ENCODE measurements at regions not wholly inside any gene's neighbourhood (a gene's known extent, or its start where the extent isn't known, plus 50 kb on each side); places are given as distances from the start of the nearest gene placed in this dataset.
A peak's percentile ranks its signal among the peaks of the same experiment; 100 is the strongest.

GRCh38 chr9:81234924-81235610 lies 454.3 kb downstream of the TLE1 start:
- Histone ChIP-seq H3K27me3 (ENCODE audit: control insufficient read depth in 2 of 2, insufficient read depth in 2 of 2, low read length in 2 of 2) (no peaks in the 10 kb centered on the region), H3K9ac (ENCODE audit: insufficient read depth in 1 of 2, low read depth in 2 of 2, low read length in 2 of 2) (no peak overlapping the region), H4K20me1 (replicated peaks; ENCODE audit: control insufficient read depth, insufficient read depth, low read length) (no peaks in the 10 kb centered on the region), H3K9me3 (replicated peaks; ENCODE audit: control insufficient read depth, insufficient read depth, low read depth, low read length) (no peaks in the 10 kb centered on the region), H3K9me1 (ENCODE audit: control insufficient read depth, insufficient read depth, low read length) (no peaks in the 10 kb centered on the region), H3K27ac (ENCODE audit: extremely low read depth, low read depth, low read length) (no peak overlapping the region), H3K4me2 (ENCODE audit: insufficient read depth, low read length) (no peak overlapping the region), H3K4me1 (replicated peaks in 1 of 2; ENCODE audit: control insufficient read depth in 2 of 2, insufficient read depth in 2 of 2, low read length in 2 of 2) (no peaks in the 10 kb centered on the region), H3K79me2 (ENCODE audit: control insufficient read depth, insufficient read depth, low read length) (no peaks in the 10 kb centered on the region), H3K36me3 (ENCODE audit: control insufficient read depth, insufficient read depth, low read length) (no peaks in the 10 kb centered on the region), H3K4me3 (no peak overlapping the region), H2AFZ (ENCODE audit: low read depth, low read length) (no peak overlapping the region)
- intact Hi-C loops (cut with micrococcal nuclease) (no loop called here), in situ Hi-C loops (cut with MboI) (no loop called here)
- ATAC-seq (no peak), FAIRE-seq (no peak), DNase-seq (ENCODE audit: extremely low read depth in 1 of 4, low spot score in 3 of 4) (no peak)
- ChIA-PET POLR2A (no interaction called here), CTCF (ENCODE audit: low intra/inter-chr PET ratio) (no interaction called here)
- BruUV-seq (replicated peaks): no TSS peak
- WGBS (ENCODE audit: insufficient coverage, low coverage, missing lambda C conversion rate): 3% methylated on average over 6 of the region's 6 CpGs
- TF ChIP-seq ETS2 (tag; IDR thresholded peaks at IDR 0.05; ENCODE audit: borderline replicate concordance, poor library complexity, severe bottlenecking): no peak
- no peak for TF ChIP-seq ZNF354B (CRISPR knock-in tag; IDR thresholded peaks at IDR 0.05)
- TF ChIP-seq ZNF347 (CRISPR knock-in tag; IDR thresholded peaks at IDR 0.05; ENCODE audit: low read depth): no peak
- no peak for TF ChIP-seq CBX8 (IDR thresholded peaks at IDR 0.05; ENCODE audit: borderline replicate concordance, extremely low read depth, low read depth, low read length, poor library complexity, severe bottlenecking)

GRCh38 chr9:81231011-81231410 lies 458.3 kb downstream of the TLE1 start:
- H3K9ac ChIP-seq (ENCODE audit: insufficient read depth in 1 of 2, low read depth in 2 of 2, low read length in 2 of 2): no peak overlapping the region
- no TSS peak for BruUV-seq (replicated peaks)
- intact Hi-C loops (cut with micrococcal nuclease): no loop called here
- no peak overlapping the region for H3K27ac ChIP-seq (ENCODE audit: extremely low read depth, low read depth, low read length)
- H2AFZ ChIP-seq (ENCODE audit: low read depth, low read length): no peak overlapping the region
- H3K4me3 ChIP-seq: no peak overlapping the region
- H3K4me1 ChIP-seq (replicated peaks in 1 of 2; ENCODE audit: control insufficient read depth in 2 of 2, insufficient read depth in 2 of 2, low read length in 2 of 2): no peaks in the 10 kb centered on the region
- no peaks in the 10 kb centered on the region for H3K79me2 ChIP-seq (ENCODE audit: control insufficient read depth, insufficient read depth, low read length)
- ATAC-seq (no peak), DNase-seq (ENCODE audit: extremely low read depth in 1 of 4, low spot score in 3 of 4) (no peak), FAIRE-seq (no peak)
- in situ Hi-C loops (cut with MboI): no loop called here
- no peaks in the 10 kb centered on the region for H3K36me3 ChIP-seq (ENCODE audit: control insufficient read depth, insufficient read depth, low read length)
- TF ChIP-seq ZNF311 (CRISPR knock-in tag; IDR thresholded peaks at IDR 0.05): no peak
- peak; percentile 66; the same call in 1 of the 2 replicates for TF ChIP-seq ZNF316 (IDR thresholded peaks at IDR 0.05)
- H3K9me1 ChIP-seq (ENCODE audit: control insufficient read depth, insufficient read depth, low read length): no peaks in the 10 kb centered on the region
- H3K4me2 ChIP-seq (ENCODE audit: insufficient read depth, low read length): no peak overlapping the region
- CTCF ChIA-PET (ENCODE audit: low intra/inter-chr PET ratio): no interaction called here
- no peaks in the 10 kb centered on the region for H4K20me1 ChIP-seq (replicated peaks; ENCODE audit: control insufficient read depth, insufficient read depth, low read length)
- H3K27me3 ChIP-seq (ENCODE audit: control insufficient read depth in 2 of 2, insufficient read depth in 2 of 2, low read length in 2 of 2): no peaks in the 10 kb centered on the region
- H3K9me3 ChIP-seq (replicated peaks; ENCODE audit: control insufficient read depth, insufficient read depth, low read depth, low read length): no peaks in the 10 kb centered on the region
- POLR2A ChIA-PET: no interaction called here
- 0% methylated on average over 1 of the region's 1 CpG for WGBS (ENCODE audit: insufficient coverage, low coverage, missing lambda C conversion rate)
